Ishikawa (cell line): ENCODE measurements at regions not wholly inside any gene's neighbourhood (a gene's known extent, or its start where the extent isn't known, plus 50 kb on each side); places are given as distances from the start of the nearest gene placed in this dataset.

Experiments used
- CEBPB ChIP-seq: IDR thresholded peaks from 2 replicates; pipeline ENCODE4 v1.6.1; 2012
- CREB1 ChIP-seq: IDR thresholded peaks from 2 replicates; pipeline ENCODE4 v1.6.1; 2012; ENCODE audit warnings: low read depth
- EGR1 ChIP-seq: IDR thresholded peaks from 2 replicates; pipeline ENCODE4 v1.6.1; 2012
- EP300 ChIP-seq: IDR thresholded peaks from 2 replicates; pipeline ENCODE4 v1.6.1; 2012; ENCODE audit warnings: borderline replicate concordance
- FOXM1 ChIP-seq: IDR thresholded peaks from 2 replicates; pipeline ENCODE4 v1.6.1; 2012; ENCODE audit warnings: low read depth, borderline replicate concordance
- NFIC ChIP-seq: IDR thresholded peaks from 2 replicates; pipeline ENCODE4 v1.6.1; 2012
- RAD21 ChIP-seq: IDR thresholded peaks from 2 replicates; pipeline ENCODE4 v1.6.1; 2012; ENCODE audit warnings: low read depth
- REST ChIP-seq: IDR thresholded peaks from 2 replicates; pipeline ENCODE4 v1.6.1; 2012; ENCODE audit warnings: low read depth, mild to moderate bottlenecking
- TAF1 ChIP-seq: IDR thresholded peaks from 2 replicates; pipeline ENCODE4 v1.6.1; 2012; ENCODE audit warnings: low read depth, mild to moderate bottlenecking
- TCF12 ChIP-seq: IDR thresholded peaks from 2 replicates; pipeline ENCODE4 v1.6.1; 2012; ENCODE audit warnings: low read depth
- TEAD4 ChIP-seq: IDR thresholded peaks from 2 replicates; pipeline ENCODE4 v1.6.1; 2012
- YY1 ChIP-seq: IDR thresholded peaks from 2 replicates; pipeline ENCODE4 v1.6.1; 2012; ENCODE audit warnings: low read depth
- ZBTB7A ChIP-seq: IDR thresholded peaks from 2 replicates; pipeline ENCODE4 v1.6.1; 2012; ENCODE audit warnings: low read depth
- TF ChIP-seq, protein P1 (sequence below): IDR thresholded peaks from 2 replicates; pipeline ENCODE4 v1.6.1; 2012
- TF ChIP-seq, protein P2 (sequence below): IDR thresholded peaks from 2 replicates; pipeline ENCODE4 v1.6.1; 2012

DNA sequence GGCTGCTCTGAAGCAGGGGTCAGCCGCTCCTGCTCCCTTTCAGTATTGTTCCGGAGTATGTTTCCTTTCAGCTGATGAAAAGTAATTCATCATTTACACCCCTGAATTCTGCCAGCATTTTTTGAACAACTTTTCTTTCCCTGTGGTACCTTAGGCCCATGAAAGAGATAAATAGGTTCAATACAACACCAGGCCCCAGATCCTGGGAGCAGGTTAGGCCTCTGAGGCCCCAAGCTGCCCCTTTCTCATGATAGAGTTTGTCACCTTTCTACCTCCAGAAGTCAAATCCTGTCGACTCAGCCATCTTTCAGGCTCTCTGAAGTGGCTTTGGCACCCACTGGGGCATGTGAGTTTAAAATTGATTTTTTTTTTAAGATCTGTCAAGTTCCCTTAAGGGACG, 1415.1 kb upstream of the ZEB2 start:
- TF ChIP-seq TEAD4 (no peak), EGR1 (no peak), CEBPB (no peak), TCF12 (no peak), ZBTB7A (no peak), CREB1 (no peak), NFIC (no peak)
- TF ChIP-seq, protein P1, sequence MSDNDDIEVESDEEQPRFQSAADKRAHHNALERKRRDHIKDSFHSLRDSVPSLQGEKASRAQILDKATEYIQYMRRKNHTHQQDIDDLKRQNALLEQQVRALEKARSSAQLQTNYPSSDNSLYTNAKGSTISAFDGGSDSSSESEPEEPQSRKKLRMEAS, result no peak
- TF ChIP-seq, protein P2, sequence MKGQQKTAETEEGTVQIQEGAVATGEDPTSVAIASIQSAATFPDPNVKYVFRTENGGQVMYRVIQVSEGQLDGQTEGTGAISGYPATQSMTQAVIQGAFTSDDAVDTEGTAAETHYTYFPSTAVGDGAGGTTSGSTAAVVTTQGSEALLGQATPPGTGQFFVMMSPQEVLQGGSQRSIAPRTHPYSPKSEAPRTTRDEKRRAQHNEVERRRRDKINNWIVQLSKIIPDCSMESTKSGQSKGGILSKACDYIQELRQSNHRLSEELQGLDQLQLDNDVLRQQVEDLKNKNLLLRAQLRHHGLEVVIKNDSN, result no peak

- TF ChIP-seq REST, result no peak
- TF ChIP-seq EGR1, result no peak
- TF ChIP-seq EP300, result no peak
- TF ChIP-seq NFIC, result no peak
- TF ChIP-seq, protein P2, result no peak
- TF ChIP-seq, protein P1, result no peak
- TF ChIP-seq TEAD4, result no peak
- no peak for TF ChIP-seq TAF1
- TF ChIP-seq FOXM1, result no peak
- TF ChIP-seq YY1, result no peak
- no peak for TF ChIP-seq CREB1
- TF ChIP-seq RAD21, result no peak
- TF ChIP-seq ZBTB7A, result no peak
- TF ChIP-seq CEBPB, result no peak
- no peak for TF ChIP-seq TCF12
Observed at GRCh38 chr2:145931781-145932395, 1412.0 kb upstream of the ZEB2 start.

DNA sequence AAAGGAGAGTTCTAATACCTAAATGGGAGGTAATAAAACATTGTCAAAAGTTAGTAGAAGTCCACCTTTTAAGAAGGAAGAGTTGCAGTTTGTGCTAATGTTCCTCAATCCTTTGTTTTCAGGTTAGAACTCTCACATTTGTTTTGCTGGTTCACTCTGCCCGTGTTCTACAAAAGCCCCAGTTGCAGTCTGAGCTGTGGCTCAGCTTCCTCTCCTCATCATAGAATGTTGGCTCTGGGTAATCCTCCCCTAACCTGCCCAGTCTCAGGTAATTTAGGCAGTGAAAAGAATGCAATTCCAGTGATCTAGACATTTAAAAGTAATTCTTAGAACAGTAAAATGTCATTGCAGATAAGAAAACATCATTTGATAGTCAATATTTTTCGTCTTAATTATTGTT, 1410.4 kb upstream of the ZEB2 start:
- TF ChIP-seq RAD21, result no peak
- TF ChIP-seq EGR1, result no peak
- TF ChIP-seq, protein P1, result no peak
- TF ChIP-seq CREB1, result no peak
- TF ChIP-seq ZBTB7A, result no peak
- no peak for TF ChIP-seq TEAD4
- no peak for TF ChIP-seq CEBPB
- no peak for TF ChIP-seq EP300
- no peak for TF ChIP-seq FOXM1
- TF ChIP-seq, protein P2, result no peak
- TF ChIP-seq TCF12, result no peak
- TF ChIP-seq YY1, result no peak
- no peak for TF ChIP-seq TAF1
- TF ChIP-seq NFIC, result no peak
- TF ChIP-seq REST, result no peak

GRCh38 chr2:145927131-145927950, 1407.4 kb upstream of the ZEB2 start:
- TF ChIP-seq, protein P2, result no peak
- TF ChIP-seq TEAD4 (no peak), RAD21 (no peak), TCF12 (no peak), YY1 (no peak)
- TF ChIP-seq, protein P1, result no peak
